Right lobe of liver (tissue), 6 donors: ENCODE measurements at regions not wholly inside any gene's neighbourhood (a gene's known extent, or its start where the extent isn't known, plus 50 kb on each side); places are given as distances from the start of the nearest gene placed in this dataset.

Source experiments
- ATAC-seq, 4 donors: fragments of 200-7000 bp; cut with Tn5 transposase; one replicate each; pipeline ENCODE4 v1.9.1; 2020; ENCODE audit warnings: mild to moderate bottlenecking in 4 of 4, moderate library complexity in 4 of 4
- DNase-seq, 3 donors: peaks; one replicate each; pipeline ENCODE4 v3.0.0-alpha.2; 2020
- H3K27ac ChIP-seq, 3 donors: fragments of 200-600 bp; one replicate each; pipeline ENCODE4 v1.8.0; 2022
- H3K27me3 ChIP-seq, 2 donors: fragments of 200-600 bp; one replicate each; pipeline ENCODE4 v1.8.0; 2022
- H3K36me3 ChIP-seq, 4 donors: fragments of 200-600 bp; sonication (generic) in 1 of 4; one replicate each; pipeline versions ENCODE4 v1.5.1 to v1.8.0; 2017 to 2022; ENCODE audit warnings: control low read depth in 1 of 4
- H3K4me1 ChIP-seq, 4 donors: fragments of 200-600 bp; sonication (generic) in 1 of 4; one replicate each; pipeline versions ENCODE4 v1.5.1 to v1.8.0; 2017 to 2022; ENCODE audit warnings: control low read depth in 1 of 4
- H3K4me3 ChIP-seq, 3 donors: fragments of 200-600 bp; one replicate each; pipeline ENCODE4 v1.8.0; 2022
- H3K9me3 ChIP-seq, 4 donors: fragments of 200-600 bp; sonication (generic) in 1 of 4; one replicate each; pipeline versions ENCODE4 v1.5.1 to v1.8.0; 2017 to 2022; ENCODE audit warnings: control low read depth in 1 of 4
- POLR2A ChIP-seq: fragments of 450-650 bp; IDR thresholded peaks from one replicate; pipeline ENCODE4 v1.6.1; 2017; ENCODE audit warnings: antibody characterized with exemption, mild to moderate bottlenecking
- WGBS: methylation state at CpG from one replicate; pipeline ENCODE4 v1.1.6; 2018; ENCODE audit warnings: low coverage, low lambda C conversion rate; ENCODE audit not compliant: insufficient coverage; ENCODE audit errors: missing lambda C conversion rate; 5-methylcytosine and 5-hydroxymethylcytosine counted together
- intact Hi-C, 2 donors: fragments of 100-400 bp; cut with DNase I; formaldehyde crosslinking; loops; one replicate each; pipeline versions ENCODE4 v1.11.2 to v1.14.1; 2022
- TF ChIP-seq, protein P1 (sequence below), 4 donors: fragments of 200-600 bp in 3 of 4; fragments of 450-650 bp in 1 of 4; IDR thresholded peaks; one replicate each; pipeline versions ENCODE4 v1.5.1 to v1.8.0; 2016 to 2022; ENCODE audit warnings: antibody characterized with exemption in 4 of 4, mild to moderate bottlenecking in 2 of 4
- donor health status: DM: no; HTN: yes; CAD: no.
- donor health status: DM: no; HTN: no; CAD: no.
- donor health status: DM: no; HTN: no; CAD: no.
- donor health status: DM: no; HTN: yes; CAD: no.
- donor health status: DM: no; HTN: yes; CAD: no.

DNA sequence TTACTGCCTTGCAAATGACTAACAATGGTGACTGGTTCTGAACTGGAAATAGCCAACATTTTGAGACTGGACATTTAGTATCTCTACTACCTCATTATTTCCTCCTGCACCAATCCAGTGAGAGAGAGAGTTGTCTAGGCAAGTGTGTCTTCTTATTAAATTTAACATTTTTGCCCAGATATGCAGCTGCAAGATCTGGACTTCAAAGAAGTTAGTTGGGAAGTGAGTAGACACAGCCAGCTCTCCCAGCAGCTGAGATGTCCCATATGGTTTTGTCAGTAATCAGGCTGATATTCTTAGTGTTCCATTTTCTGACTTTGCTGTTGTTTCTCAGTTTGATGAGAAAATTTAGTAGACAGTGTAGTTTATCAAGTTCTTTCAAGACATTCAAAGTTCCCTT is 1778.8 kb upstream of the CDH6 start:
- Histone ChIP-seq H3K4me1 (no peaks in the 10 kb centered on the region), H3K4me3 (no peak overlapping the region), H3K27me3 (no peaks in the 10 kb centered on the region), H3K36me3 (no peaks in the 10 kb centered on the region), H3K9me3 (no peaks in the 10 kb centered on the region), H3K27ac (no peak overlapping the region)
- intact Hi-C loops, result no loop called here
- DNase-seq (no peak), ATAC-seq (no peak)
- TF ChIP-seq, protein P1, sequence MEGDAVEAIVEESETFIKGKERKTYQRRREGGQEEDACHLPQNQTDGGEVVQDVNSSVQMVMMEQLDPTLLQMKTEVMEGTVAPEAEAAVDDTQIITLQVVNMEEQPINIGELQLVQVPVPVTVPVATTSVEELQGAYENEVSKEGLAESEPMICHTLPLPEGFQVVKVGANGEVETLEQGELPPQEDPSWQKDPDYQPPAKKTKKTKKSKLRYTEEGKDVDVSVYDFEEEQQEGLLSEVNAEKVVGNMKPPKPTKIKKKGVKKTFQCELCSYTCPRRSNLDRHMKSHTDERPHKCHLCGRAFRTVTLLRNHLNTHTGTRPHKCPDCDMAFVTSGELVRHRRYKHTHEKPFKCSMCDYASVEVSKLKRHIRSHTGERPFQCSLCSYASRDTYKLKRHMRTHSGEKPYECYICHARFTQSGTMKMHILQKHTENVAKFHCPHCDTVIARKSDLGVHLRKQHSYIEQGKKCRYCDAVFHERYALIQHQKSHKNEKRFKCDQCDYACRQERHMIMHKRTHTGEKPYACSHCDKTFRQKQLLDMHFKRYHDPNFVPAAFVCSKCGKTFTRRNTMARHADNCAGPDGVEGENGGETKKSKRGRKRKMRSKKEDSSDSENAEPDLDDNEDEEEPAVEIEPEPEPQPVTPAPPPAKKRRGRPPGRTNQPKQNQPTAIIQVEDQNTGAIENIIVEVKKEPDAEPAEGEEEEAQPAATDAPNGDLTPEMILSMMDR (IDR thresholded peaks at IDR 0.05), result no peak
- TF ChIP-seq POLR2A, result no peak

DNA sequence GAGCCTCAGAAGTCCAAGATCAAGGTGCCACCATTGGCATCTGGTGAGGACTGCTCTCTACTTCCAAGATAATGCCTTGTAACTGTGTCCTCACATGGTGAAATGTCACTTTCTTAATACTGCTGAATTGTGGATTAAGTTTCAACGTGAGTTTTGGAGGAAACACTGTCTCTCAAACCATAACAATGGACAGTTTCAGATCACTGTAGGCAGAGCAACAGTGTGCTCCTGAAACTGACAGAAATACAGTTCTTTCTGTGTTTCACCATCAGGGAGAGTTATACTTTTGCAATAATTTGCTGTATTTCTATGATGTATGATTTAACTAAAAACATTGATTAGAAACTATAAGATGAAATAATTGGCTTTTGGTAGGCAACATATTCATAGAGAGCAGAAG is 1780.5 kb upstream of the CDH6 start:
- ATAC-seq (no peak), DNase-seq (no peak)
- H3K27me3 ChIP-seq, result no peaks in the 10 kb centered on the region
- intact Hi-C loops, result no loop called here
- TF ChIP-seq, protein P1 (IDR thresholded peaks at IDR 0.05), result no peak
- no peak for TF ChIP-seq POLR2A
- 36% methylated on average over 1 of the region's 1 CpG for WGBS
- H3K27ac ChIP-seq, result no peak overlapping the region
- H3K9me3 ChIP-seq, result no peaks in the 10 kb centered on the region
- no peaks in the 10 kb centered on the region for H3K4me1 ChIP-seq
- no peak overlapping the region for H3K4me3 ChIP-seq
- no peaks in the 10 kb centered on the region for H3K36me3 ChIP-seq

DNA sequence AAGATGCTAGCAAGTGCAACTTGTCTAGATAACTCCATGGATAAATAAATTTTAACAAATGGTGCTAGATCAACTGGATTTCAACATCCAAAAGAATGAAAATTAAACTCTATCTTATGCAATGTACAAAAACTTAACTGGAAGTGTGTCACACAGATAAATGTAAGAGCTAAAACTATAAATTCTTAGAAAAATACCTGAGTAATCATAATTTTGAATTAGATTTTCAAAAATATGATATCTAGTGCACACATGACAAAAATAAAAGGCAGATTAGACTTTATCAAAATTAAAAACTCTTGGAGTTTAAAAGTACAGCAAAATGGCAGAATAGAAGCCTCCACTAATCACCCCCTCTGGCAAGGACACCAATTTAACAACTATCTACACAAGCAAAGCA is 1791.2 kb upstream of the CDH6 start:
- no peaks in the 10 kb centered on the region for H3K27me3 ChIP-seq
- TF ChIP-seq, protein P1 (IDR thresholded peaks at IDR 0.05), result no peak
- TF ChIP-seq POLR2A, result no peak
- ATAC-seq (no peak), DNase-seq (no peak)
- no peak overlapping the region for H3K4me3 ChIP-seq
- no peaks in the 10 kb centered on the region for H3K36me3 ChIP-seq
- no peak overlapping the region for H3K27ac ChIP-seq
- intact Hi-C loops, result no loop called here
- no peaks in the 10 kb centered on the region for H3K4me1 ChIP-seq
- no peaks in the 10 kb centered on the region for H3K9me3 ChIP-seq

DNA sequence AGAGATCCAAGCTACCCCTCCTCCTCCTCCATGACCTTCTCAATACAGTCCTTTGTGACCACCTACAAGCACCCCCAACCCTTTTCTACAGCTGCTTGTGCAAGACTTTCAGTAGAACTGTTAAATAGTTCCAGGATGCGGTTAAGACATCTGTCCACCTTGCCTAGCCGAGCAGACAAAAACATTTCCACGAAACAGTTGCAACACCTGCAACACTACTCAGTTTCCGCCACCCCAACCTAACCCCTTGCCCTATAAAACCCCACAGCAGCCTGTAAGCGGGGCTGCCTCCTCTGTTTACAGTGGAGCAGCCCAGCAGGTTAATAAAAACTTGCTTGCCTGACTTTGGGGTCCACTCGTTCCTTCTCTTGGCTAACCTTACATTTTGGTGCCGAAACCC is 1803.5 kb upstream of the CDH6 start:
- DNase-seq (no peak), ATAC-seq (no peak)
- no peak overlapping the region for H3K4me3 ChIP-seq
- no peaks in the 10 kb centered on the region for H3K4me1 ChIP-seq
- H3K36me3 ChIP-seq, result no peaks in the 10 kb centered on the region
- intact Hi-C loops, result no loop called here
- H3K27ac ChIP-seq, result no peak overlapping the region
- no peaks in the 10 kb centered on the region for H3K27me3 ChIP-seq
- H3K9me3 ChIP-seq, result no peaks in the 10 kb centered on the region
- TF ChIP-seq, protein P1 (IDR thresholded peaks at IDR 0.05), result no peak
- no peak for TF ChIP-seq POLR2A
- 65% methylated on average over 5 of the region's 7 CpGs for WGBS

DNA sequence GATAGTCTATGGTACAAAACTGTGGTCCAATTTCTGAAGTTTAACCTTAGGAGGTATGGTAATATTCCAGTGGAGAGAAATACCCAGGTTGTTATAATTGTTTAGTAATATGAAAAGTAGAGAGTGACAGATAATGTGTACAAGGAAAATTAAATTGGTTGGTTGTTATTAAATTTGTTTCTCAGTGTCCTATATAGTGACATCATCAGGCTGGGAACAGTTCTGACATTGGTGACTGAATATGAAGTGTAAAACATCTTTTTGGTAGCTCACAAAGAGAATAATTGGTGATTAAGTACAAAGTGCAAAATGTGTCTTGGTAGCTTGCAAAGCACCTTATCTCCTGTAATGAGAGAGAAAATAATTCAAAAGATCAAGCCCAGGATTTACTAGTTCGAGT is 1806.1 kb upstream of the CDH6 start:
- H3K4me3 ChIP-seq, result no peak overlapping the region
- intact Hi-C loops, result no loop called here
- H3K4me1 ChIP-seq, result no peaks in the 10 kb centered on the region
- no peak for ATAC-seq
- H3K9me3 ChIP-seq, result no peaks in the 10 kb centered on the region
- H3K27me3 ChIP-seq, result no peaks in the 10 kb centered on the region
- WGBS, result 33% methylated on average over 1 of the region's 1 CpG
- no peaks in the 10 kb centered on the region for H3K36me3 ChIP-seq
- no peak overlapping the region for H3K27ac ChIP-seq
- DNase-seq, result no peak
- TF ChIP-seq, protein P1 (IDR thresholded peaks at IDR 0.05), result no peak
- no peak for TF ChIP-seq POLR2A
